ENCODE measurements at regions not wholly inside any gene's neighbourhood (a gene's known extent, or its start where the extent isn't known, plus 50 kb on each side); places are given as distances from the start of the nearest gene placed in this dataset.
"Not testable (repeated sequence)": the region's sequence is repeated elsewhere in the genome, so short reads cannot be mapped to it uniquely, and the experiment has no call there.

DNA sequence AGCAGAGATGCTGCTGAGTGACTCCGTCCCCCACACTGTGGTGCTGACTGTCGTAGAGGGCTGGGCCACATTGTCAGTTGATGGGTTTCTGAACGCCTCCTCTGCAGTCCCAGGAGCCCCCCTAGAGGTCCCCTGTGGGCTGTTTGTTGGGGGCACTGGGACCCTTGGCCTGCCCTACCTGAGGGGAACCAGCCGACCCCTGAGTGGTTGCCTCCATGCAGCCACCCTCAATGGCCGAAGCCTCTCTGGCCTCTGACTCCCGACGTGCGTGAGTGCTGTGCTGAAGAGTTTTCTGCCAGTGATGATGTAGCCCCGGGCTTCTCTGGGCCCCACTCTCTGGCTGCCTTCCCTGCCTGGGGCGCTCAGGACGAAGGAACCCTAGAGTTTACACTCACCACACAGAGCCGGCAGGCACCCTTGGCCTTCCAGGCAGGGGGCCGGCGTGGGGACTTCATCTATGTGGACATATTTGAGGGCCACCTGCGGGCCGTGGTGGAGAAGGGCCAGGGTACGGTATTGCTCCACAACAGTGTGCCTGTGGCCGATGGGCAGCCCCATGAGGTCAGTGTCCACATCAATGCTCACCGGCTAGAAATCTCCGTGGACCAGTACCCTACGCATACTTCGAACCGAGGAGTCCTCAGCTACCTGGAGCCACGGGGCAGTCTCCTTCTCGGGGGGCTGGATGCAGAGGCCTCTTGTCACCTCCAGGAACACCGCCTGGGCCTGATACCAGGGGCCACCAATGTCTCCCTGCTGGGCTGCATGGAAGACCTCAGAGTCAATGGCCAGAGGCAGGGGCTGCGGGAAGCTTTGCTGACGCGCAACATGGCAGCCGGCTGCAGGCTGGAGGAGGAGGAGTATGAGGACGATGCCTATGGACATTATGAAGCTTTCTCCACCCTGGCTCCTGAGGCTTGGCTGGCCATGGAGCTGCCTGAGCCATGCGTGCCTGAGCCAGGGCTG is 181.1 kb downstream of the TBC1D2B start:
- DNase-seq (ENCODE audit: low spot score) = not testable (repeated sequence)

DNA sequence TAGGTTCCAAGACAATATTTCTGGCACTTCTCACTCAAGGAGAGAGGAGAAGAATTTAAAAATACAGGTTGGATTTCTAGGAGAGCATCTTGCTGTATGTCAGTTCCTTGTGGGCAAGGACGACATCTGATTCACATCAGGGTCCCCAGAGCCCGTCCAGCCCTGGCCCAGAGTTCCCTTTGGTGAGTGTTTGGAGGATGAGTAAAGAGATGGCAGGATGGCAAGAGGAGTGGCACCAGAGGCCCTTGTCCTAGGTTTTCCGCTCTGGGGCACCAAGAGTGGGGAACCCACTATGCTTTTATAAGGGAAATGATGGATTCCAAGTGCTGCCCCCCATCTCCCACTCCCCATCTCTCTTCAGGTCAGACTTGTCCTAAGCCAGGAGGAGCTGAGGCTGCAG is 181.8 kb downstream of the TBC1D2B start:
- DNase-seq (ENCODE audit: low spot score) = no peak

DNA sequence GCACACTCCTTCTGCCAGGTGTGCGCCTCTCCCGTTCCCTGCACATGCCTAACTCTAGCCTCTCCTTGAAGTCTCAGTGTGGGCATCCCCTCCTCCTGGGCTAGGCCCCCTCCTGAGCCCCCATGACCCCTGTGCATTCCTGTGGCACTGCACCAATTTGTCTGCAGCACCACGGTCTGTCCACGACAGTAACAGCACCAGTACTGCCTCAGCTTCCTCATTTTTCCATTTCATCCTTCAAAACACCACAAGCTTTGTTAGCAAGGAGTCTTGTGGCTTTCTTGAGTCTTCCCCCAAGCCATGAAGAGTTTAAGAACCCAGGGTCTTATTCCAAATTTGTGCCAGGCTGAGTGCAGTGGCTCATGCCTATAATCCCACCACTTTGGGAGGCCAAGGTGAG is 182.4 kb downstream of the TBC1D2B start:
- DNase-seq (ENCODE audit: low spot score) = not testable (repeated sequence)

DNA sequence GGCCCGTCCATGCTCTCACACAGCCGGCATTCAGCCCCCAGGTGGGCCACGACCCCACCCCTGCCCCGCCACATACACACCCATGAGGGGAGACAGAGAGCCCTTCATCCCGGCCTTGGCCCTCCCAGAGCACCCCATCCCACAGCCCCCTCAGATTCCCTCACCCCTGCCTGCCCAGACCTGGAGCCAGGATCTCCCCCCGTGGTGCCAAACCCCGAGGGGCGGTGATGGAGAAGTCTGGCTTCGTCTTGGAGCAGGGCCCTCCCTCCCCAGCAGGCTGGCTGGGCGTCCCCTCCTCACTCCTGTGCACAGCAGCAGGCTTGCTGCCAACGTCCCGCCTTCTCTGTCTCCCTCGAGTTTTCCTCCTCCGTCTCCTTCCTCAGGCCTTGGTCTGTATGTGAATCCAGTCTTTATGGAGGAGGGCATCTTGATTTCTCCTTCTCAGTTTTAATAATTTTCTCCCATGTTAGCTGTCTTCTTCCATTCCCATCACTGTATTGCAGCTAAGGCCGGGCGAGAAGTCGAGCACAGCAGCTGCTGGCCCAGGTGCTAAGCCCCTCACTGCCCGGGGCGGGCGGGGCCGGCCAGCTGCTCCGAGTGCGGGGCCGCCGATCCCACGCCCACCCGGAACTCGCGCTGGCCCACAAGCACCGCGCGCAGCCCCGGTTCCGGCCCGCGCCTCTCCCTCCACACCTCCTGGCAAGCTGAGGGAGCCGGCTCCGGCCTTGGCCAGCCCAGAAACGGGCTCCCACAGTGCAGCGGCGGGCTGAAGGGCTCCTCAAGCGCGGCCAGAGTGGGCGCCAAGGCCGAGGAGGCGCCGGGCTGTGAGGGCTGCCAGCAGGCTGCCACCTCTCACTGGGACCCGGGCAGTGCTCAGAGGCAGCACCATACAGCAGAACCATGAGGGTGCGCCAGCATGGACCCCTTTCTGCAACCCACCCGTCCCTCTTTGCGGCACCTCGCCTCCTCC is 183.6 kb downstream of the TBC1D2B start:
- DNase-seq (ENCODE audit: low spot score) = not testable (repeated sequence)

DNA sequence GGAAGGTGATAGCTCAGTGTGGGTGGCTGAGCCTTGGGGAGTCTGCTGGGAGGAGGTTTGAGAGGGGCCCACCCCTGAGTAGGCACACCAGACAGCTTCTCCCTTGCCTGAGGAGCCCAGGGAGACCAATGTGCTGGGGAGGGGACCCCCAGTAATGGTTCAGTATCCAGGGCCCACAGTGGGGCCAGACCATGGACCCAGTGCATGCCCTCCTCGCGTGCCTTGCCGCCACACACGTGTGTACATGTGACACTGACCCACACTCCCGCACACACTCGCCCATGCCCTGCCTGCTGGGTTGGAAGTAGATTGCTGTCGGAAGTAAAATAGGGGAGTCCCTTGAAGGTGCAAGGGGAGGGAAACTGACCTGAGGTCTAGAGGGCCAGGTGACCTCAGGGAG is 184.3 kb downstream of the TBC1D2B start:
- DNase-seq (ENCODE audit: low spot score) = not testable (repeated sequence)

DNA sequence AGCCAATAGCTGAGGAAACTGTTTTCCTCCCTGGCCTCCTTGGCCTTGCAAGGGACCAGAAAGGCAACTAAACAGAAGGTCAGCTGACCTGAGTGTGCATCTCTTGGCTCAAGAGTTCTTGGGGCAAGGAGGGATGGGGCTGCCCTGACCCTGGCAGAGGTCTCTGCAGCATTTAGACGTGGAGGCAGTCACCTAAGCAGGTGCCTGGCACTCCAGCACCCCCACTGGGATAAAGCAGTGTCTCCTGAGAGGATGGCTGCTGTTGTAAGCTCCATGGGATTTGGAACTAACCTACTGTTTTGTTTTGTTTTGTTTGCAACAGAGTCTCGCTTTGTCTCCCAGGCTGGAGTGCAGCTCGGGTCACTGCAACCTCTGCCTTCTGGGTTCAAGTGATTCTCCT is 185.2 kb downstream of the TBC1D2B start:
- no peak for DNase-seq (ENCODE audit: low spot score)

DNA sequence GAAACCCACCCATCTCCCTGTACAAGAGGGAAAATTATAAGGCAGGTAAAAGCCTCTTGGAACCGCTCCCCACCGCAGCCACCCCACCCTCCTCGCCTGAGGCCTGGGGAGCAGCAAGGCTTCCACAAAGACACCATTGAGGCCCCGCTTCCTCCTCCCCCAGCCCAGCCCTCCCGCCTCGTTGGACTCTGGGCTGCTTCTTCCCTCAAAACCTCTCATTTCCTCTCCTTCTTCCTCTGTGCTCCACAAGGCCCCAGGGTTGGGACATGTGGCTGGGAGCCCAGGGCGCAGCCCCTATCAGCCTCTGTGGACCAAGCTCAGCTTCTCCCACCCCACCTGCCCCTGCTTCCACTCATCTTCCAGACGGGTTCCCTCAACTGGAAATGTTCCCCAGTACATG is 185.6 kb downstream of the TBC1D2B start:
- not testable (repeated sequence) for DNase-seq (ENCODE audit: low spot score)

DNA sequence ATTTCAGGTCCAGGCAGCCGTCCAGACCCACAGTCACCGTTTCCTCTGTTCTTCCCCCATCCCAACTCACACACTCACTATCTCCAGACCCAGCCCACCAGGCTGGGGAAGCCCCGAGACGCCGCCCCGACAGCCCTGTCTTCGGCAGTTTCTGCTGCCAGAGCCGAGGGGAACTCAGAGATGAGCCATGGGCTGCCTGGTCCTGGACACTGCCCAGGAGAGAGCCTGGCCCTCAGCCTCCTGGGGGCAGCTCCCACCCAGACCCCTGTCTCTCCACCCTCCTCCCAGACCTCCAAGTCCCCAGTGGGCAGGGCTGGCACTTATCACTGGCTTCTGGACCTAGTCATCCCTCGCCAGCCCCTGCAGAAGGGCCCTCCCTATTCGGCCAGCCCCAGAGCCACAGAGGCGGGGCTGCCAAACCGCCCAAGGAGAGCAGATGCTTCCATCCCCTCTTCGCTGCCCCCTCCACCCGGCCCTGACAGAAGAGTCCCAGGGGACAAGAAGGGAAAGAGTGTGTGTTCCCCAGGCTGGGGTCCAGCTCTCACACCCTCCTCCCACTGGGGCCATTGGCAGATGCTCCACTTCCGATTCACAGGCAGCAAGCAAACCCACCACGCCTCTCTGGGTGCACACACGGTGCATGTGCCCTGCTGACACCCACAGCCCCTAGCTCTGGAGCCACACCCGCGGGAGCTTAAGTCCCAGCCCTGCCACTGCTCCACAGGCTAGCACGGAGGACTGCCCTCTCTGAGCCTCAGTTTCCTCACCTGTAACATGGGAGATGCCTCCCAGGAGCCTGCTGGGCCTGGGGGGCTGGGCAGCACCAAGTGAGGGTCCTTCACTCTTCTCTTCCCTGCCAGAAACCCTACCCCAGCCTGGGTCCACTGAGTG is 186.4 kb downstream of the TBC1D2B start:
- not testable (repeated sequence) for DNase-seq (ENCODE audit: low spot score)

DNA sequence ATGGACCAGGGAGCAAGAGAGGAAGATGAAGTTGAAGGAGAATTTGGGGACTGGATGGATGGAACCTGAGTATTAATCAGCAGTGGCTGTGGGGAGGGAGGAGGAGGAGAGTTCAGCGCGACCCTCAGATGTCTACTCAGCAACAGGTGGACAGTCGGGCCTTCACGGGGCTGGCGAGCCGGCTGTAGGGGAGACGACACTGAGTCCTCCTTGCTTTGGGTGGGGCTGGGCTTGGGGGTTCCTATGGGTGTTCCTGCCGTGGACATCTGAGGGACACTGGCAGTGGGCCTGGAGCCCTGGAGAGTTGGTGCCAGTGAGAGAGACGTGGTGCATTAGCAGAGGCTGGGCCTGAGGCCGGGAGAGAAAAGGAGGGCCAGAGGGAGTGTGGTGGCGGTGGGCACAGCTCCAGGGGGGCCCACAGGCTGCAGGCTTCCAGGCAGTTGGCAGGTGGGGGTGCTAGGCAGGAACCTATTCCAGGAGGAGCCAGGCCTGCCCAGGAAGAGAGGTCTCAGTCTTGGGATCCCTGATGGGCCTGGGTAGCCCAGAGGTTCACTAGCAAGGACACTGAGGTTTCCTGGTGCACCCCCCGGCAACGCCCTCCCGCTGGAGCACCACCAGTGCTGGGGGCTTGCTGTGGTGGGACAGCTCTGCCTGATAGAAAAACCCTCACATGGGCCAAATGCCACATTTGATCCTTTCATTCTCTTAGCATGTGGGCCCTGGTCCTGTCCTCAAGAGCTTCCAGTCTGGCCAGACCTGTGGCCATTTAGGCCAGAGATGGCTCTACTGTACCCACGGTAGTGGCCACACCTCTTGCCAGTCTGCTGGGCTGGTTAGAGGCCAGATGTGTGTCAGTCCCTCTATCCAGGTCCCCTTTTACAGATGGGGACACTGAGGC is 187.4 kb downstream of the TBC1D2B start:
- DNase-seq (ENCODE audit: low spot score) = not testable (repeated sequence)

DNA sequence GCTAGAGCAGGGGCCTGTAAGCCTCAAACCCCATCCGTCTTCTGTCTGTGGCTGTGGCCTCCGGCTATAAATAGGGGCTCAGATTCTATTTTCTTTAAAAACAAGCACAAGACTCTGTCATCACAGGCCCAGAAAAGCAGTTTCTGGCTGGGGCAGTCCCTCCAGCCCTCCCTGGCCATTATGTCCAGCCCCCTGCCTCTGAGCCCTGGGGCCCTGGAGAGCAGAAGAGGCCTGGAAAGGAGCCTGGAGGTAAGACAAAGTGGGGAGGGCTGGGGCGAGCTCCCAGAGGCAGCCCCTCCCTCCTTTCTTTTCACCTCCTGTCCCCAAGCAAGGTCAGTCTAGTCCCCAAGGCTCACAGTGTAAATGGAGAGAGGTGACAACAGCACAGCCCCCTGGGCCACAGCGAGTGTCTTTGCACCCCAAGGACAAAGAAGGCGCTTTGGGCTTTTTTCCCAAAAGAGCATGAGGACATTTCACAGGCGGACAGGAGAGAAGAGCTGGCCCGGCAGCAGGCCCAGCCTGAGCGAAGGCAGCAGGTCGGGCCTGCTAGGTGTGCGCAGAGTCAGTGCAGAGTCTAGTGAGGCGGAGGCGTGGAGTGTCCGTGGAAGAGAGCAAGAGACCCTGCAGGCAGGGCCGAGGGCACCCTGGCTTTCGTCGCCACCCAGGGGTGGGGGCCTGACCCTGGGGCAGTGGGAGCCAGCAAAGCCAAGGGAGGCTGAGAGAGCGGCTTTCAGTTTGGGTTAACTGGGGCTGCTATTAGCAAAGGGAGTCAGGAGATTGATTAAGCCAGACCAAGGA is 188.3 kb downstream of the TBC1D2B start:
- no peak for DNase-seq (ENCODE audit: low spot score)

DNA sequence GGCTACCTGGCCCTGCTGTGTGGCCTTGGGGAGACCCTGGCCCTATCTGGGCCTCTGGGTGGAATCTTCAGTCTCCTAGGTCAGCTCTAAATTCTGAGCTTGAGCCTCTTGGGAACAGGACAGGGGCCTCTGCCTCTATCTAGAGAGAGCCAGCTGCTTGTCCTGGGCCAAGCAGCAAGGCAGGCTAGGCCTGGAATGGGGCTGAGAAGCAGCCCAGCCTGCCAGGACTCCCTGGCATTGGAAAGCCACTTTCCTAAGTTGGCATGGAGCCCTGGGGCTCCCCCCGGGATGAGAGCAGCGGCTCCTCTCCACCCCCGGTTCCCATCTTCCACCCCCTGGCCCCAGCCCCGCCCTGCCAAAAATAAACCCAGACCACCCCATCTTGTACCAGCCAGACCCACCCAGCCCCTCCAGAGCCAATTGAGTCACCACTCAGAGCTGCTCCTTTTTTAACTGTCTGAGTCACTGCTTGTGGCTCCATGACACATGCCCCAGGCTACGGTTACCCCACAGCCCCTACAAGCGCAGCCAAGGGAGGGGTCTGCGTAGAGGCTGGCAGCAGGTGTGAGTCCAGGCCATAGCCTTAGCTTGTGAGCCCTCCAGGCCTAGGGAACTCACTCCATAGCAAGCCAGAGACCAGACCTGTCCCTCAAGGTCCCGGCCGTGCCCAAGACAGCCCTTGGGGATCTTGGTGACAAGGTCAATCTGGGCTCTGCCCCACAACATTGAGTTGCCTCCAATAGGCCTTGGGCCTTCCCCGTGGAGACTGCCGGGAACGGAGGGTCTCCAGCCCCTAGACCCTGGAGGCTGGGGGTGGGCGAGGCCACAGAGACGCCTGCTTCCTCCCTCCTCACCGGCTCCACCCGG is 189.7 kb downstream of the TBC1D2B start:
- not testable (repeated sequence) for DNase-seq (ENCODE audit: low spot score)

DNA sequence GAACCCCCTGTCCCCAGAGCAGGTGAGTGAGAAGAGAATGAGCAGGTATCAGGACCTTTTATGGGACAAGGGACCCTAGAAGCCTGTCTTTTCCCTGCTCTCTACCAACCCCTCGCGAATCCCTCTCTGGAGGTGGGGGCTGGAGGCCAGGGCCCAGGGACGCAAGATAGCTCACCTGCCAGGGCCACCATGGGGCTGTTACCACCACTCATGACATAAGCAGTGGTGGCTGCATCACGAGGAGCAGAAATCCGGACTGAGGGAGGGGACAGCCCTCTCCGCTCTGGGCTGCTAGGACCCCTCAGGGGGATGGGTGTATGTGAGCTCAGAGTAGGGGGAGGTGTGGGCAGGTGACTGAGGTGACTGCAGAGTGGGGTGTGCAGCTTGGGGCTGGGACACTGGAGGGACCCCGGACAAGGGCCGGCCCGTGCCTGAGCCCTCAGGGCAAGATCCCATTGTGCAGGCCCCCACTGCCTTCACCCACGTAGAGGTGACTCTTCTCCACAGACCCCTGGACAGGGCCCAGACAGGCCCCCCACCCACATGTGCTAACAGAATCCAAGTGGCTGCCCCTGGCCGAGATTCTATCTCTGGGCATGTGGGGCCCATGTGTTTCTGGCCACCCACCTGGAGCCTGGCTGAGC is 190.6 kb downstream of the TBC1D2B start:
- DNase-seq (ENCODE audit: low spot score) = no peak

DNA sequence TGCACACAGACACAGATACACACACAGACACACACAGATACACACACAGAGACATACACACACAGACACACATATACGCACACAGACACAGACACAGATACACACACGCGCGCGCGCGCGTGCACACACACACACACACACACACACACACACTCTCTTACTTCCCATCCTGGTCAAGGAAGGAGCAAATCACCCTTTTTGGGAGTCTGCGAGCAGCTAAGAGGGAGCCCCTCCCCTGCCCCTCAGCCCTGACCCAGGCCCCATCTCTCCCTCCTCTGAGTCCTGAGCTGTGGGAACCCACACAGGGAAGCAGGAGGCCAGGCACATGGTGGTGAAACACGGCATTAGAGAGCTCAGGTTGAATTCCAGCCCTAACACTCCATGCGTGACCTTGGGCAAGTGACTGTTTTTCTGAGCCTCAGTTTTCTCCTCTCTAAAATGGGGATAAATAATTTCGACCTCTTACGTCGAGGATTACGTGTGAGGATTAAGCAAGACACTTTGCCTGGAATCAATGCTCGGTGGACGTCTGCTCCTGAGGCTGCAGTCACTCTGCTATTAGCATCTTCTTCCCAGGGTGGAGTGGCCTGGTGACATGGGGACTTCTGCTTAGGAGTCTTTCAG is 191.5 kb downstream of the TBC1D2B start:
- DNase-seq (ENCODE audit: low spot score) = not testable (repeated sequence)

DNA sequence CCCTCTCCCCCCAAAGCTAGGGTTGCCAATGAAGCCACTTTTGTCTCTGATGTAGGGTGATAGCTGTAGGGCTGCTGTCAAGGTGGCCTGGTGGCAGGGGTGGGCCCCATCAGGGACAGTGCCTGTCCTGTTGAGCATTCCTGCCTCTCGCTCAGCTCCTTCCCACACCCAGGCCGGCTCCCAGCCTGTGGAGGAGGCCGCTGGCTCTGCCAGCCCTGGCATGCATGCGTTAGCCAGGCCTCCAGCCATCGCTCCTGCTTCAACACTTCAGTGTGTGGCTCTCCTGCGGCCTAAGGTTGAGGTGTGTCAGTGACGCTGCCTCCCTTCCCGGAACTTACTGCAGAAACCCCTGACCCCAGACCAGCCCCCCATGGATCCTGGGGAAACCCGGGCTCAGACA is 194.5 kb downstream of the TBC1D2B start:
- DNase-seq (ENCODE audit: low spot score) = not testable (repeated sequence)

DNA sequence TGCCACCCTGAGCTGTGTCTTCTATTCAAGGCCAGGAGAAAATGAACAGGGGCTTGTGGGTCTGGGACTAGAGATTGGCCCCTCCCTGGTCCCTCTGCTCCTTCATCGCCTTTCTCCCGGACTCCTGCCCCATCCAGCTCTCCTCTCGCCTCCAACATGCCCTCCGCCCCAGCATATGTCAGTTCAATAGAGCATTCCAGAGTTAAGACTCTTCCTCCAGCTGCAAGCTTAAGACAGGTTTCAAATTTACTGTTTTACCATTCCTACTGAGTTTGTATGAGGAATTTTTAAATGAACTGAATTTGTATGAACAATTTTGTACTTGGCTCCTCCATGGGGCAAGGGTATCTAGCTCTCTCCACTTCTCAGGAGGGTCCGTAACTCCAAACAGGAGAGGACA is 195.6 kb downstream of the TBC1D2B start:
- DNase-seq (ENCODE audit: low spot score) = no peak

DNA sequence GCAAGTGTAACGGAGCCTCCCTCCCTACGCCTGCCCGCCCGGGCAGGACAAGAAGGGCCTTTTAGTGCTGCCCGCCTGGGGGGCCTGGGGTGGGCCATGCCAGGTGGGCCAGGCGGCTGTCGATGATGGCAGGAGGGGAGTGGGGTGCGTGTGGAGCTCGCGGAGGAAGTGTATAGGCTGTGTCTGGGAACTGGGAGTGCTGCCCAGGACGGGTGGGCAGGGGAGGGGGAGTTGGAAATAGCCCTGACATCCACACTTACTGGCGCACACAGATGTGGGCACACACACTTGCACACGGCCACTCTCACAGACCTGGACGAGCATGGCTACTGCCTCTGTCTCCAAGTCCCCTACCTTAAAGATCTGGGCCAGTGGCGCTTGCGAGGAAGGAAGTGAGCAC is 196.0 kb downstream of the TBC1D2B start:
- DNase-seq (ENCODE audit: low spot score) = not testable (repeated sequence)

DNA sequence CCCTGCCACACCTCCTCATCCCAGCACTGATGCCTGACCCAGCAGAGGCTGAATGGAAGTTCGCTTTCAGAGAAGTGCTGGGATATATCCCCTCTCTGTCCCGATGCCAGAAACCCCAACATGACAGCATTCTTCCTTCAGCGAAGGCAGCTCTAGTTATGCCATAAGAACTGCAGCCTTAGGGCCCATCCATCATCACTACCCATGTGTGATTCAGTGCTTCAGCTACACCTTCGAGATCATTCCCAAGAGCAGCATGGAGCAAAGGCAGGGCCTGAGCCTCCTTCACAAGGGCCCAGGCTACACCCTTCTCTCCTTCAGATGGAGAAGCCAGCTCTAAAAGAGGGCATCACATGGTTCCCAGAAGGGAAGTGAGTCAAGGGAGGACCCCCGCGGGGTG is 198.0 kb downstream of the TBC1D2B start:
- not testable (repeated sequence) for DNase-seq (ENCODE audit: low spot score)

Data from kidney capillary endothelial cell (primary cell).